ENCODE measurements at regions not wholly inside any gene's neighbourhood (a gene's known extent, or its start where the extent isn't known, plus 50 kb on each side); places are given as distances from the start of the nearest gene placed in this dataset.

DNA sequence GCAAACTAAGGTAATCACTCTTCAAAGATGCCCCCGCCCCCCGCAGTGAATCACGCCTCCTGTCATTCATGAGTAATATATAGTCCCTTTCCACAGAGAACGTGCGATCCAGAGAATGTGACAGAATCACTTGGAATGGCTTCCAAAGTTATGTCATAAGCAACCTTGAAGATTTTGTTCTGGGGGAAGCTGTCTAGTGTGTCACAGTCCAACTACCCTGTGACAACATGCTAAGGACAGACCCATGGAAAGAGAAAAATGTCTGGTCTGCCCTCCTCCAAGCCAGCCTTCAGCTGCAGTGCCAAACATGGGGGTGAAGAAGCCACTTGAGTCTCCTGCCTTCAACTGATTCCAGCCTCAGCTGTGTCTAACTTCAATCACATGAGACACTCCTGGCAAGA, 259.1 kb downstream of the SS18 start:
- TF ChIP-seq POLR2AphosphoS5 (IDR thresholded peaks at IDR 0.05; ENCODE audit: low read depth, low read length) (no peak), TAF1 (IDR thresholded peaks at IDR 0.05; ENCODE audit: borderline replicate concordance, low read depth, low read length) (no peak)

Measured in GM12892 (cell line).